ENCODE measurements at regions not wholly inside any gene's neighbourhood (a gene's known extent, or its start where the extent isn't known, plus 50 kb on each side); places are given as distances from the start of the nearest gene placed in this dataset.

DNA sequence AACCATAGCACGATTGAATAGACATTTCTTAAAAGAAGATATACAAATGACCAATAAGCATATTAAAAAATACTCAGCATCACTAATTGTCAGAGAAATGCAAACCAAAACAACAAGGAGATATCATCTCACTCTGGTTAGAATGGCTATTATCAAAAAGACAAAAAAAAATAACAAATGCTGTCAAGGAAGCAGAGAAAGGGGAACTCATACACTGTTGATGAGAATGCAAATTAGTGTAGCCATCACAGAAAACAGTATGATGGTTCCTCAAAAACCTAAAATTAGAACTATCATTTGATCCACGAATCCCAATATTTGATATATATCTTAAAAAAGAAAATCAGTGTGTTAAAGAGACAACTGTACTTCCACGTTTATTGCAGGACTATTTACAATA is 71.7 kb upstream of the BANK1 start:
- no peak overlapping the region for H3K9ac ChIP-seq (ENCODE audit: insufficient read depth in 1 of 2, low read length in 2 of 2)
- 70 to 87% methylated on average over 3 of the region's 3 CpGs for WGBS, 2 donors

DNA sequence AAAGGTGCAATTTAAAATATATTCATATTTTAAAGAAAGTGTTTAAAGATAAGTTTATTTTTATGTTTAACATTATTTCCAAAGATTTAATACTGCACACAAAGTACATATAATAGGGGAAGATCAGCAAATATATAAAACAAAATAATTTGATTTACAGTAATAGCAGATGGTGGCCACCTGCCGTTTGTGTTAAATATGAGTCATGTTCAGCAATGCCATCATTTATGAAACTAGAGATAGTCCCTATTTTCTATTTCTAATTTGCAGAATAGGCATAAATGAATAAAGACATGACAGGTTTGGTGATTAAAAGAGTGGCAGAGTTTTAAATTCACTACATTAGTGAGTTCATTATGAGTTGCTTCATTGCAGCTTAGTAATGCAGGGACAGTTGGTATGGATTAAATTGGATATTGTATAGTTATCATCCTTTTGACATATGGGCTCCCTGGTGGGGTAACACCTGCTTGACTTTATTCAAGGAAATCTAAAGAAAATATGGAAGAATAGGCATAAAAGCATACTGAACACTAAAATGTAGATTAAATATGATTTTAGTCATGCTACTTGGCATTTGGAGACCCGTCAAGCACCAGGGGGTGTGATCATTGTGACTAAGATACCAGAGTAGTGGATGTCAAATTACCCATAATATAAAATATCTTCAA is 78.8 kb upstream of the BANK1 start:
- TF ChIP-seq, protein P1, sequence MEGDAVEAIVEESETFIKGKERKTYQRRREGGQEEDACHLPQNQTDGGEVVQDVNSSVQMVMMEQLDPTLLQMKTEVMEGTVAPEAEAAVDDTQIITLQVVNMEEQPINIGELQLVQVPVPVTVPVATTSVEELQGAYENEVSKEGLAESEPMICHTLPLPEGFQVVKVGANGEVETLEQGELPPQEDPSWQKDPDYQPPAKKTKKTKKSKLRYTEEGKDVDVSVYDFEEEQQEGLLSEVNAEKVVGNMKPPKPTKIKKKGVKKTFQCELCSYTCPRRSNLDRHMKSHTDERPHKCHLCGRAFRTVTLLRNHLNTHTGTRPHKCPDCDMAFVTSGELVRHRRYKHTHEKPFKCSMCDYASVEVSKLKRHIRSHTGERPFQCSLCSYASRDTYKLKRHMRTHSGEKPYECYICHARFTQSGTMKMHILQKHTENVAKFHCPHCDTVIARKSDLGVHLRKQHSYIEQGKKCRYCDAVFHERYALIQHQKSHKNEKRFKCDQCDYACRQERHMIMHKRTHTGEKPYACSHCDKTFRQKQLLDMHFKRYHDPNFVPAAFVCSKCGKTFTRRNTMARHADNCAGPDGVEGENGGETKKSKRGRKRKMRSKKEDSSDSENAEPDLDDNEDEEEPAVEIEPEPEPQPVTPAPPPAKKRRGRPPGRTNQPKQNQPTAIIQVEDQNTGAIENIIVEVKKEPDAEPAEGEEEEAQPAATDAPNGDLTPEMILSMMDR (IDR thresholded peaks at IDR 0.05; ENCODE audit: control extremely low read depth, extremely low read depth): no peak
- no peak overlapping the region for H3K27ac ChIP-seq (ENCODE audit: low read depth in 1 of 2, low read length in 1 of 2)
- no peaks in the 10 kb centered on the region for H3K27me3 ChIP-seq (ENCODE audit: control insufficient read depth in 3 of 3, insufficient read depth in 3 of 3, low read length in 2 of 3)
- H3K4me3 ChIP-seq: no peak overlapping the region
- no peaks in the 10 kb centered on the region for H3K36me3 ChIP-seq (ENCODE audit: control insufficient read depth in 4 of 4, insufficient read depth in 4 of 4, low read length in 4 of 4)
- H3K9me3 ChIP-seq (ENCODE audit: control insufficient read depth in 4 of 4, insufficient read depth in 3 of 4, low read length in 3 of 4): peaks cover 0 to 2% (median under 1%) of the 10 kb centered on the region in 4 donors
- DNase-seq (no peak), ATAC-seq (ENCODE audit: insufficient read depth, low FRiP score) (no peak)
- H3K9ac ChIP-seq (ENCODE audit: insufficient read depth in 1 of 2, low read length in 2 of 2): no peak overlapping the region
- no peaks in the 10 kb centered on the region for H3K4me1 ChIP-seq (ENCODE audit: control insufficient read depth in 5 of 5, insufficient read depth in 5 of 5, low read length in 5 of 5)
- WGBS, 2 donors: 84 to 93% methylated on average over 2 of the region's 2 CpGs

More for the DNA sequence above, 71.7 kb upstream of the BANK1 start:
- H3K27me3 ChIP-seq (ENCODE audit: control insufficient read depth in 3 of 3, insufficient read depth in 3 of 3, low read length in 2 of 3): no peaks in the 10 kb centered on the region
- H3K4me3 ChIP-seq: no peak overlapping the region
- TF ChIP-seq, protein P1 (IDR thresholded peaks at IDR 0.05; ENCODE audit: control extremely low read depth, extremely low read depth): no peak
- H3K27ac ChIP-seq (ENCODE audit: low read depth in 1 of 2, low read length in 1 of 2): no peak overlapping the region
- no peaks in the 10 kb centered on the region for H3K36me3 ChIP-seq (ENCODE audit: control insufficient read depth in 4 of 4, insufficient read depth in 4 of 4, low read length in 4 of 4)
- ATAC-seq (ENCODE audit: insufficient read depth, low FRiP score): no peak
- no peak for DNase-seq
- H3K4me1 ChIP-seq (ENCODE audit: control insufficient read depth in 5 of 5, insufficient read depth in 5 of 5, low read length in 5 of 5): no peaks in the 10 kb centered on the region
- H3K9me3 ChIP-seq (ENCODE audit: control insufficient read depth in 4 of 4, insufficient read depth in 3 of 4, low read length in 3 of 4): peaks cover 0 to 2% (median 0%) of the 10 kb centered on the region in 4 donors

DNA sequence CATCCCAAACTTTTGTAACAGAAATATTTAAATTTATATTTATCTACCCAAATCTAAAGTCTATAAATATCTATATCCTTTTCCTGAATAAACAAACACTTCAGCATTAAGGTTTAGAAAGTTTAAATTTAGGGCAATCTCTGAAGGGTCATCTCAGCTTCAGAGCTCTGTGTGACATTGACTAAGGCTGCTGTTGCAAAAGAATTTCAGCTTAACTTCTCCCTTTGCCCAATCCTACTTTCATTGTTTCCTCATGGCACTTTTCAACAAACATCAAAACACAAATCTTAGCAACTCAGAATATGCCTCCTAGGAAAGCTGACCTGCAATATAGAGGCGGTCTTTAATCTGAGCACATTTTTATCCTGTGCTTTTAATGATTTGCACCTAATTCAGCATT is 79.7 kb upstream of the BANK1 start:
- 96 to 97% methylated on average over 1 of the region's 1 CpG for WGBS, 2 donors
- Histone ChIP-seq H3K36me3 (ENCODE audit: control insufficient read depth in 4 of 4, insufficient read depth in 4 of 4, low read length in 4 of 4) (no peaks in the 10 kb centered on the region), H3K27me3 (ENCODE audit: control insufficient read depth in 3 of 3, insufficient read depth in 3 of 3, low read length in 2 of 3) (no peaks in the 10 kb centered on the region), H3K4me1 (ENCODE audit: control insufficient read depth in 5 of 5, insufficient read depth in 5 of 5, low read length in 5 of 5) (no peaks in the 10 kb centered on the region), H3K4me3 (no peak overlapping the region), H3K9me3 (ENCODE audit: control insufficient read depth in 4 of 4, insufficient read depth in 3 of 4, low read length in 3 of 4) (peaks cover 0 to 5% (median 1%) of the 10 kb centered on the region in 4 donors), H3K9ac (ENCODE audit: insufficient read depth in 1 of 2, low read length in 2 of 2) (no peak overlapping the region), H3K27ac (ENCODE audit: low read depth in 1 of 2, low read length in 1 of 2) (no peak overlapping the region)
- ATAC-seq (ENCODE audit: insufficient read depth, low FRiP score) (no peak), DNase-seq (no peak)
- TF ChIP-seq, protein P1 (IDR thresholded peaks at IDR 0.05; ENCODE audit: control extremely low read depth, extremely low read depth): no peak

Measured in lung (tissue), 11 donors.